ENCODE measurements at regions not wholly inside any gene's neighbourhood (a gene's known extent, or its start where the extent isn't known, plus 50 kb on each side); places are given as distances from the start of the nearest gene placed in this dataset.
"Not testable (repeated sequence)": the region's sequence is repeated elsewhere in the genome, so short reads cannot be mapped to it uniquely, and the experiment has no call there.

GRCh38 chr2:7094231-7094741 lies 177.1 kb downstream of the RNF144A start:
- DNase-seq (ENCODE audit: low spot score): no peak
- intact Hi-C loops (cut with DNase I): no loop called here

- intact Hi-C loops (cut with DNase I): loop anchor here (5.0 kb wide), 1 partner anchor 1590 kb away; no protein-coding TSS in a partner anchor
- DNase-seq (ENCODE audit: low spot score): no peak
Observed at GRCh38 chr2:7096726-7097352, 179.6 kb downstream of the RNF144A start.

- peak; percentile 91 for DNase-seq (ENCODE audit: low spot score)
- intact Hi-C loops (cut with DNase I): loop anchor here (5.0 kb wide), 1 partner anchor 1590 kb away; no protein-coding TSS in a partner anchor
Observed at GRCh38 chr2:7097353-7097895, 180.2 kb downstream of the RNF144A start.

GRCh38 chr2:7098816-7099215 lies 181.6 kb downstream of the RNF144A start:
- DNase-seq (ENCODE audit: low spot score): no peak
- intact Hi-C loops (cut with DNase I): loop anchor here (5.0 kb wide), 1 partner anchor 1588 kb away; no protein-coding TSS in a partner anchor

- not testable (repeated sequence) for DNase-seq (ENCODE audit: low spot score)
- intact Hi-C loops (cut with DNase I): loop anchor here (5.0 kb wide), 1 partner anchor 1588 kb away; no protein-coding TSS in a partner anchor
Observed at GRCh38 chr2:7099687-7100086, 182.5 kb downstream of the RNF144A start.

- no peak for DNase-seq (ENCODE audit: low spot score)
- intact Hi-C loops (cut with DNase I): no loop called here
Observed at GRCh38 chr2:7102826-7103225, 185.6 kb downstream of the RNF144A start.

GRCh38 chr2:7108792-7109532 lies 191.8 kb downstream of the RNF144A start:
- DNase-seq (ENCODE audit: low spot score): no peak
- intact Hi-C loops (cut with DNase I): no loop called here

GRCh38 chr2:7109533-7109885 lies 192.3 kb downstream of the RNF144A start:
- no peak for DNase-seq (ENCODE audit: low spot score)
- intact Hi-C loops (cut with DNase I): no loop called here

GRCh38 chr2:7111626-7112025 lies 194.4 kb downstream of the RNF144A start:
- intact Hi-C loops (cut with DNase I): no loop called here

GRCh38 chr2:7115364-7115763 lies 198.2 kb downstream of the RNF144A start:
- intact Hi-C loops (cut with DNase I): no loop called here
- no peak for DNase-seq (ENCODE audit: low spot score)

More at GRCh38 chr2:7111626-7112025, 194.4 kb downstream of the RNF144A start:
- DNase-seq (ENCODE audit: low spot score): no peak

GRCh38 chr2:7115906-7116305 lies 198.7 kb downstream of the RNF144A start:
- intact Hi-C loops (cut with DNase I): no loop called here

GRCh38 chr2:7116511-7116910 lies 199.3 kb downstream of the RNF144A start:
- no peak for DNase-seq (ENCODE audit: low spot score)
- intact Hi-C loops (cut with DNase I): no loop called here

More at GRCh38 chr2:7115906-7116305, 198.7 kb downstream of the RNF144A start:
- DNase-seq (ENCODE audit: low spot score): no peak

- DNase-seq (ENCODE audit: low spot score): no peak
- intact Hi-C loops (cut with DNase I): no loop called here
Observed at GRCh38 chr2:7117076-7117475, 199.9 kb downstream of the RNF144A start.

GRCh38 chr2:7118606-7119131 lies 201.5 kb downstream of the RNF144A start:
- DNase-seq (ENCODE audit: low spot score): no peak
- intact Hi-C loops (cut with DNase I): no loop called here

GRCh38 chr2:7119132-7119835 lies 202.1 kb downstream of the RNF144A start:
- intact Hi-C loops (cut with DNase I): no loop called here

GRCh38 chr2:7121851-7122250 lies 204.6 kb downstream of the RNF144A start:
- intact Hi-C loops (cut with DNase I): no loop called here

More at GRCh38 chr2:7119132-7119835, 202.1 kb downstream of the RNF144A start:
- no peak for DNase-seq (ENCODE audit: low spot score)

GRCh38 chr2:7127156-7127555 lies 209.9 kb downstream of the RNF144A start:
- no peak for DNase-seq (ENCODE audit: low spot score)
- intact Hi-C loops (cut with DNase I): no loop called here

More at GRCh38 chr2:7121851-7122250, 204.6 kb downstream of the RNF144A start:
- DNase-seq (ENCODE audit: low spot score): no peak

GRCh38 chr2:7127687-7128086 lies 210.5 kb downstream of the RNF144A start:
- intact Hi-C loops (cut with DNase I): no loop called here
- no peak for DNase-seq (ENCODE audit: low spot score)

- no peak for DNase-seq (ENCODE audit: low spot score)
- intact Hi-C loops (cut with DNase I): no loop called here
Observed at GRCh38 chr2:7131261-7131660, 214.0 kb downstream of the RNF144A start.

GRCh38 chr2:7132753-7133152 lies 215.5 kb downstream of the RNF144A start:
- intact Hi-C loops (cut with DNase I): no loop called here
- no peak for DNase-seq (ENCODE audit: low spot score)

Data from cardiac septum (tissue), 1 donor.